HG02884 (cell line): ENCODE measurements at regions not wholly inside any gene's neighbourhood (a gene's known extent, or its start where the extent isn't known, plus 50 kb on each side); places are given as distances from the start of the nearest gene placed in this dataset.
"Not testable (repeated sequence)": the region's sequence is repeated elsewhere in the genome, so short reads cannot be mapped to it uniquely, and the experiment has no call there.

ENCODE experiments used
- ATAC-seq: cut with Tn5 transposase; IDR thresholded peaks from one replicate; pipeline ENCODE4 v1.9.1; 2021; ENCODE audit warnings: mild to moderate bottlenecking, moderate library complexity; ENCODE audit not compliant: unreplicated experiment

- ATAC-seq = no peak
Measured at GRCh38 chrY:7320751-7321150, 409.2 kb upstream of the AMELY start.

GRCh38 chrY:7320171-7320570 is 408.6 kb upstream of the AMELY start:
- ATAC-seq = not testable (repeated sequence)

- no peak for ATAC-seq
Measured at GRCh38 chrY:7318122-7318521, 406.6 kb upstream of the AMELY start.

- ATAC-seq = no peak
Measured at GRCh38 chrY:7317571-7317970, 406.0 kb upstream of the AMELY start.

GRCh38 chrY:7310482-7311269 is 399.1 kb upstream of the AMELY start:
- ATAC-seq = no peak

GRCh38 chrY:7308816-7309215 is 397.3 kb upstream of the AMELY start:
- ATAC-seq = no peak

- no peak for ATAC-seq
Measured at GRCh38 chrY:7302306-7302705, 390.8 kb upstream of the AMELY start.

- no peak for ATAC-seq
Measured at GRCh38 chrY:7299960-7300359, 388.4 kb upstream of the AMELY start.

- ATAC-seq = no peak
Measured at GRCh38 chrY:7292113-7292512, 380.6 kb upstream of the AMELY start.

GRCh38 chrY:7289889-7290833 is 378.6 kb upstream of the AMELY start:
- ATAC-seq = peak; percentile 80

GRCh38 chrY:7288611-7289010 is 377.1 kb upstream of the AMELY start:
- no peak for ATAC-seq

- ATAC-seq = not testable (repeated sequence)
Measured at GRCh38 chrY:7287963-7288362, 376.4 kb upstream of the AMELY start.

GRCh38 chrY:7285388-7285787 is 373.8 kb upstream of the AMELY start:
- no peak for ATAC-seq

- ATAC-seq = no peak
Measured at GRCh38 chrY:7283001-7283400, 371.4 kb upstream of the AMELY start.

GRCh38 chrY:7280151-7280740 is 368.7 kb upstream of the AMELY start:
- not testable (repeated sequence) for ATAC-seq

- no peak for ATAC-seq
Measured at GRCh38 chrY:7275751-7276150, 364.2 kb upstream of the AMELY start.

- no peak for ATAC-seq
Measured at GRCh38 chrY:7275014-7275413, 363.5 kb upstream of the AMELY start.

GRCh38 chrY:7274369-7274913 is 362.9 kb upstream of the AMELY start:
- ATAC-seq = peak; percentile 18

GRCh38 chrY:7273587-7274203 is 362.1 kb upstream of the AMELY start:
- peak; percentile 61 for ATAC-seq

- ATAC-seq = peak; percentile 30
Measured at GRCh38 chrY:7272556-7273195, 361.1 kb upstream of the AMELY start.
